Psoas muscle (tissue), 7 donors: ENCODE measurements at regions not wholly inside any gene's neighbourhood (a gene's known extent, or its start where the extent isn't known, plus 50 kb on each side); places are given as distances from the start of the nearest gene placed in this dataset.

Experiments used
- ATAC-seq, 4 donors: fragments of 200-7000 bp; cut with Tn5 transposase; one replicate each; pipeline ENCODE4 v1.9.1; 2020; ENCODE audit warnings: moderate library complexity in 3 of 4, mild to moderate bottlenecking in 2 of 4
- DNase-seq, 2 donors: peaks; one replicate each; pipeline ENCODE4 v3.0.0-alpha.2; 2020
- H3K27ac ChIP-seq: fragments of 200-600 bp; one replicate; pipeline ENCODE4 v1.8.0; 2022
- H3K27me3 ChIP-seq, 3 donors: fragments of 200-600 bp in 1 of 3; one replicate each; pipeline versions ENCODE4 v1.6.1 to v1.8.0; 2013 to 2022; ENCODE audit warnings: low read length in 2 of 3, mild to moderate bottlenecking in 2 of 3, moderate library complexity in 1 of 3; ENCODE audit not compliant: insufficient read depth in 3 of 3
- H3K36me3 ChIP-seq, 2 donors: fragments of 200-600 bp in 1 of 2; one replicate each; pipeline versions ENCODE4 v1.6.1 to v1.8.0; 2013 to 2022; ENCODE audit warnings: low read depth in 1 of 2, mild to moderate bottlenecking in 1 of 2, moderate library complexity in 1 of 2; ENCODE audit not compliant: insufficient read depth in 1 of 2
- H3K4me1 ChIP-seq: fragments of 200-600 bp; one replicate; pipeline ENCODE4 v1.8.0; 2022
- H3K4me3 ChIP-seq: fragments of 200-600 bp; one replicate; pipeline ENCODE4 v1.8.0; 2022; ENCODE audit warnings: mild to moderate bottlenecking
- H3K9me3 ChIP-seq: fragments of 200-600 bp; one replicate; pipeline ENCODE4 v1.8.0; 2022
- WGBS, 3 donors: extraction: QIAGEN DNeasy Blood & Tissue Kit; methylation state at CpG; one replicate each; pipeline versions ENCODE4 v1.1.6 to v1.1.7; 2013; 5-methylcytosine and 5-hydroxymethylcytosine counted together
- intact Hi-C, 2 donors: fragments of 100-400 bp; cut with DNase I; formaldehyde crosslinking; loops; one replicate each; pipeline versions ENCODE4 v1.11.0 to v1.14.2; 2022
- TF ChIP-seq, protein P1 (sequence below): fragments of 200-600 bp; IDR thresholded peaks from one replicate; pipeline ENCODE4 v1.8.0; 2022; ENCODE audit warnings: antibody characterized with exemption
- donor health status: healthy with polysubstance abuse.
- donor health status: DM: no; HTN: no; CAD: no; lungs with moderate emphysema.
- donor health status: Bipolar disorder and iron deficiency.
- donor health status: healthy.
- donor health status: DM: yes; HTN: yes; CAD: no.
- donor health status: DM: no; HTN: no; CAD: no.
- donor health status: DM: yes; HTN: yes; CAD: no.

DNA sequence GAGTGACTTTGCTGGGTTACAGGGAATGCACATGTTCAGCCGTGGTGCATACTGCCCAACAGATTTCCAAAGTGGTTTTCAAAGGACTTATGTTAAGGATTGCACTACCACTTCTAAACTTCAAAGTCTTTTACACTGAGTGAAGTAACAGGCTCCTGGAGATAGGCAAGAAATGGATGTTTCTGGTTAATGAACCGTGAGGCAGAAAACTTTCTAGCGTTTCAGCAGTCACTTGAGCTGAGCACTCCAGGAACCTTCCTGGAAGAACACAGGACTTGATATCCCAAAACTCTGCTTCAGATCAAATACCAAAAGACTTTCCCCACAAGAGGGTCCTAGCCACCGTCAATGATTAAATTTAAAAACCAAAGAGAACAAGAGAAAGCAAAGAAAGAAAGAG lies 74.3 kb upstream of the ATP1A1 start:
- H3K9me3 ChIP-seq: no peaks in the 10 kb centered on the region
- DNase-seq (no peak), ATAC-seq (no peak)
- intact Hi-C loops: no loop called here
- WGBS, 3 donors: 69 to 89% (median 74%) methylated on average over 4 of the region's 4 CpGs
- H3K36me3 ChIP-seq: no peaks in the 10 kb centered on the region
- H3K27ac ChIP-seq: no peak overlapping the region
- H3K27me3 ChIP-seq: no peaks in the 10 kb centered on the region
- H3K4me3 ChIP-seq: no peak overlapping the region
- H3K4me1 ChIP-seq: no peaks in the 10 kb centered on the region
- TF ChIP-seq, protein P1, sequence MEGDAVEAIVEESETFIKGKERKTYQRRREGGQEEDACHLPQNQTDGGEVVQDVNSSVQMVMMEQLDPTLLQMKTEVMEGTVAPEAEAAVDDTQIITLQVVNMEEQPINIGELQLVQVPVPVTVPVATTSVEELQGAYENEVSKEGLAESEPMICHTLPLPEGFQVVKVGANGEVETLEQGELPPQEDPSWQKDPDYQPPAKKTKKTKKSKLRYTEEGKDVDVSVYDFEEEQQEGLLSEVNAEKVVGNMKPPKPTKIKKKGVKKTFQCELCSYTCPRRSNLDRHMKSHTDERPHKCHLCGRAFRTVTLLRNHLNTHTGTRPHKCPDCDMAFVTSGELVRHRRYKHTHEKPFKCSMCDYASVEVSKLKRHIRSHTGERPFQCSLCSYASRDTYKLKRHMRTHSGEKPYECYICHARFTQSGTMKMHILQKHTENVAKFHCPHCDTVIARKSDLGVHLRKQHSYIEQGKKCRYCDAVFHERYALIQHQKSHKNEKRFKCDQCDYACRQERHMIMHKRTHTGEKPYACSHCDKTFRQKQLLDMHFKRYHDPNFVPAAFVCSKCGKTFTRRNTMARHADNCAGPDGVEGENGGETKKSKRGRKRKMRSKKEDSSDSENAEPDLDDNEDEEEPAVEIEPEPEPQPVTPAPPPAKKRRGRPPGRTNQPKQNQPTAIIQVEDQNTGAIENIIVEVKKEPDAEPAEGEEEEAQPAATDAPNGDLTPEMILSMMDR: no peak

DNA sequence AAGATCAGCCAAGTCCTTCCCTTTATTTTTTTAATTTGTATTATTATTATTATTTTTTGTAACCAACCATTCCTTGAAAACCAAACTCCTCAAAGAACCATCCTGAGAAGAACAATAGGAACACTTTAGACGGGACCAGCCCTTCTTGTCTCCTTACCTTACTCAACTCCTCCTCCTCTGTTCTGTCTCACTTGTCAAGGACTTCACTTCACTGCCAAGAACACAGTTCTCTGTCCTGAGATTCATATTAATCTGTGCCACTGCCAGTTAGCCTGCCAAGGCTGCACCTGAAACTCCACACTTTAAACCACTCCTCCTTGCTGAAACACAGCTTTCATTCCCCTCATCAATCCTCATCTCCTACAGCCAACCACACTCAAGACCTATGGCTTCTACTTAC lies 73.8 kb upstream of the ATP1A1 start:
- TF ChIP-seq, protein P1: no peak

DNA sequence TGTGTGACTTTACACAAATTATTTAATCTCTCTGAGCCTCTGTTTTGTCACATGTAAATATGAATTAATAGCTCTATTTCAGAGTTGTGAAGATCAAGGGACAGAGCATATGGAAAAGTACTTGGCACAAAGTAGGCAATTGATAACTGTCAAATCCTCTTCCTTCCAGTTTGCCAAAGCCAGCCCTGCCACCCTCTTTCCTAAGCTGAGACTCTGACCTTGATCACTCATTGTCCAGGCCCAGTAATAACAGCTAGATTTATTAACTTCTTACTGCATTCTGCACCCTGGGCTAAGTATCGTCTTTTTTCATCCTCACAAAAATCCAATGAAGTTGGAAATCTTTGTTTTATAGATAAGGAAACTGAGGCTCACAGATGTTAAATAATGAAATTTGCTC lies 70.8 kb upstream of the ATP1A1 start:
- intact Hi-C loops: no loop called here
- no peaks in the 10 kb centered on the region for H3K9me3 ChIP-seq
- H3K27ac ChIP-seq: no peak overlapping the region
- ATAC-seq: no peak
- H3K27me3 ChIP-seq: no peaks in the 10 kb centered on the region
- no peak overlapping the region for H3K4me3 ChIP-seq
- H3K4me1 ChIP-seq: no peaks in the 10 kb centered on the region
- DNase-seq: no peak
- WGBS, 3 donors: 90 to 94% (median 91%) methylated on average over 1 of the region's 1 CpG
- no peaks in the 10 kb centered on the region for H3K36me3 ChIP-seq
- TF ChIP-seq, protein P1: no peak

More for the DNA sequence above, 73.8 kb upstream of the ATP1A1 start:
- intact Hi-C loops: no loop called here
- no peak for DNase-seq
- no peaks in the 10 kb centered on the region for H3K36me3 ChIP-seq
- no peak for ATAC-seq
- H3K9me3 ChIP-seq: no peaks in the 10 kb centered on the region
- no peak overlapping the region for H3K4me3 ChIP-seq
- no peak overlapping the region for H3K27ac ChIP-seq
- 28 to 89% (median 86%) methylated on average over 1 of the region's 1 CpG for WGBS, 3 donors
- no peaks in the 10 kb centered on the region for H3K4me1 ChIP-seq
- no peaks in the 10 kb centered on the region for H3K27me3 ChIP-seq

DNA sequence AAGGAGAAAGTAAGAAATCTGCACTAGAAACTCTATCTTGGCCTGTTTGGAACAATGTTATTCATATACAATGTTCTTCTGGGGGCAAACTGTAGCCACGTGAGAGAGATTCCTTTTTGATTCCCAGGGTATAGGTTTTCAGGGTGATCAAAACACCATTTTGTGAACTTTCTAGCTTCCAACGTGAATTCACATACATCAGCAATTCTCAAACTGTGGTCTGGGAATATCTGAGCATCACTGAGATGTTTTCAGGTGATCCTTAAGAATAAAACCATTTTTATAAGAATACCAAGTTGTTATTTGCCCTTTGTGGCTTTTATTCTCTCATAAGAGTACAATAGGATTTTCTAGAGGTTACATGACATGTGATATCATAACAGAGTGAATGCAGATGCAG lies 66.9 kb upstream of the ATP1A1 start:
- Histone ChIP-seq H3K4me3 (no peak overlapping the region), H3K27me3 (no peaks in the 10 kb centered on the region), H3K27ac (no peak overlapping the region), H3K9me3 (no peaks in the 10 kb centered on the region), H3K4me1 (peaks cover 3% of the 10 kb centered on the region), H3K36me3 (no peaks in the 10 kb centered on the region)
- 33 to 58% (median 40%) methylated on average over 2 of the region's 2 CpGs for WGBS, 3 donors
- TF ChIP-seq, protein P1: no peak
- ATAC-seq (no peak), DNase-seq (no peak)
- intact Hi-C loops: no loop called here

DNA sequence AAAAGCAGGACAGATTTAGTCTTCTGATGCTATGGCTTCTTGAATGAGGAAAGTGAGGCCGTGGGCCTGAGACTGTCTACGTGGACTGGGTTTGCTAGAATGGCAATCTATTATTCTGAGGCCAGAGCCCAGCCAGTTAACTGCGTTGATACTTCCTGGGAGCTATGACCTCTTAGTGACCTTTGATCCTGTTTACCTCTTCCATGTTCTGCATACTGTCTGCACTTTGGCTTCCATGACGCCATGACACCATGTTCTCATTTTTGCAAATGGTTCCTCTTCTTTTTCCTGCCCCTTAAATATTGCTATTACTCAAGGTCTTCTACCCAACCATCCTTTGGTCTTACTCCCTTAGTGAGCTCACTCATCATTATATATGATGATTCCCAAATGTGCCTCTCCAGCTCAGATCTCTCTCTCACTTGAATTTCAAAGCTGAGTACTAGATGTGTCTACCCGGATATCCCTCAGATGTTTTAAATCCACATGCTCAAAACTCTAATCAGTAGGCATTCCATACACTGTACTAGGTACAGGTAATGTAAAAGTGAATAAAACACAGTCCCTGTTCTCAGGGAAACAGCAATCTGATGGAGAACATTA lies 66.1 kb upstream of the ATP1A1 start:
- intact Hi-C loops: no loop called here
- no peaks in the 10 kb centered on the region for H3K27me3 ChIP-seq
- DNase-seq (no peak), ATAC-seq (no peak)
- no peaks in the 10 kb centered on the region for H3K36me3 ChIP-seq
- 87 to 91% (median 87%) methylated on average over 5 of the region's 5 CpGs for WGBS, 3 donors
- H3K27ac ChIP-seq: no peak overlapping the region
- no peaks in the 10 kb centered on the region for H3K9me3 ChIP-seq
- TF ChIP-seq, protein P1: no peak
- peaks cover 10% of the 10 kb centered on the region for H3K4me1 ChIP-seq
- H3K4me3 ChIP-seq: no peak overlapping the region
